ENCODE measurements at regions not wholly inside any gene's neighbourhood (a gene's known extent, or its start where the extent isn't known, plus 50 kb on each side); places are given as distances from the start of the nearest gene placed in this dataset.

DNA sequence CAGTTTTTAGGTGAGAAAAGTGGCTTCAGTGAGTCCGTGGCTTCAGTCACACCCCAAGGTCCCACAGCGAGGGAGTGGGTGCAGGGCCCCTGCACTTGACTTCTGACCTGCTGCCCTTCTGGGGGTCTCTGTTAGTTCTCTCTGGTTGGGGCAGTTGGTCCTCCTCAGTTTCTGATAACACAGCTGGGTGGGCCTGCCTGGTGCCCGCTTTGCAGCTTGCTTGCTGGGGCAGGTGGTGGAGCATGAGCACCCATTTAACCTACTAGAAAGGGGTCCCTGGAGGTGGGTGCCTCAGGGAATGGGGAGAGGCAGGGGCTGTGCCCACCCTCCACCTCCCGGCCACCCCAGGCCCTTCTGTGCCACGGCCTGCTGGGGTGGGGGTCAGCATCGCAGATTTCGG, 83.2 kb downstream of the ASB1 start:
- no peak for DNase-seq
- 75% methylated on average over 2 of the region's 7 CpGs for WGBS (ENCODE audit: insufficient coverage, low coverage, low lambda C conversion rate, missing lambda C conversion rate)
- intact Hi-C loops (cut with DNase I), result no loop called here
- Histone ChIP-seq H3K27ac (no peak overlapping the region), H3K27me3 (no peaks in the 10 kb centered on the region), H3K36me3 (no peaks in the 10 kb centered on the region), H3K4me3 (no peak overlapping the region), H3K4me1 (no peaks in the 10 kb centered on the region), H3K9me3 (no peaks in the 10 kb centered on the region)
- no peak for ATAC-seq
- TF ChIP-seq CTCF (IDR thresholded peaks at IDR 0.05) (no peak), POLR2A (IDR thresholded peaks at IDR 0.05) (no peak)

DNA sequence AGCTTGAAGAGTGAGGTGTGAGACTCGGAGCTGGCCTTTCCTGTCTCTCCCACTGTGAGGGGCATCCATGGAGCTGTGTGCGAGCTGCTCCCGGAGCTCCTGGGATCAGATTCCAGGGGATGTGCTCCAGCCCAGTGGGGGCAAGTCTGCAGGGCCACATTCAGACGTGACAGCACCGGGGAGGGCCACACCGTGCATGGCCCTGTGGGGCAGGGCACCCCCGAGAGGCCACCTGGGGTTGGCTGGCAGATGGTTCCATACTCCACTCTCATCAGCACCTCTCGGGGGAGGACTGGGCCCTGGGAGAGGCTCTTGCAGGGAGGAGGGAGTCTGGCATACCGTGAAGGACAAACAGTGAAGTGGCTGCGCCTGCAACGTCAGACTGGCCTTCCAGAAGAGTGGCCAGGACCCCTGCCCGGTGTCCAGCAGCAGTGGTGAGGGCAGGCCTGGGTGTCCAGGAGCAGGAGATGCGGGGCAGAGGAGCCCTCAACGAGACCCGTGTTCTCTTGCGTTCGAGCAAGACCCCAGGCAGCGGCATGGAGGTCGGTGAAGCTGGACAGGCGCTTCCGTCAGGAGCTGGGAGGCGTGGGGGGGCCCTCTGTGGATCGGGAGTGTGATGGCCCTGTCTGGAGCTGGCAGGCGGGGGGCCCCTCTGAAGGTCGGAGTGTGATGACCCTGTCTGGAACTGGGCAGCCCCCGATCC, 84.3 kb downstream of the ASB1 start:
- Histone ChIP-seq H3K4me3 (no peak overlapping the region), H3K9me3 (no peaks in the 10 kb centered on the region), H3K4me1 (no peaks in the 10 kb centered on the region), H3K27ac (no peak overlapping the region), H3K36me3 (no peaks in the 10 kb centered on the region), H3K27me3 (no peaks in the 10 kb centered on the region)
- WGBS (ENCODE audit: insufficient coverage, low coverage, low lambda C conversion rate, missing lambda C conversion rate), result no CpG with 5 or more reads among the region's 26 CpGs
- no peak for TF ChIP-seq POLR2A (IDR thresholded peaks at IDR 0.05)
- no peak for TF ChIP-seq CTCF (IDR thresholded peaks at IDR 0.05)
- DNase-seq (no peak), ATAC-seq (peak in 1 of 4 donors; percentile 32)
- intact Hi-C loops (cut with DNase I), result no loop called here

DNA sequence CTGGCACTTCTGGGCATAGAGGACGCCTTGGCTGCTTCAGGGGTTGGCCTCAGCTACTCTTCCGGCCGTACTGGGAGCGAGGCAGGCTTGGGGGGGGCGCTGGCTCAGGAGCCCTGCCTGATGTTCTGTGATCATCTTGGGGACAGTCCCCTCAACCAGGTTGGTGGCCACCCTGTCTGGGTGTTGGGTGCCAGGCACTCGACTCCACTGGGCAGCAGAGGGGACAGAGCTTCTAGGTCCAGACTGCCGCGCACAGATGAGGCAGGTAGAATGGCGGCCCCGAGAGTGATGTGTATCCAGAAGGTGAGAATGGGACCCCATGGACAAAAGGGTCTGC, 84.9 kb downstream of the ASB1 start:
- Histone ChIP-seq H3K27ac (no peak overlapping the region), H3K4me1 (no peaks in the 10 kb centered on the region), H3K9me3 (no peaks in the 10 kb centered on the region), H3K36me3 (no peaks in the 10 kb centered on the region), H3K4me3 (no peak overlapping the region), H3K27me3 (no peaks in the 10 kb centered on the region)
- no peak for DNase-seq
- TF ChIP-seq CTCF (IDR thresholded peaks at IDR 0.05) (no peak), POLR2A (IDR thresholded peaks at IDR 0.05) (no peak)
- no peak for ATAC-seq
- 98% methylated on average over 5 of the region's 10 CpGs for WGBS (ENCODE audit: insufficient coverage, low coverage, low lambda C conversion rate, missing lambda C conversion rate)
- intact Hi-C loops (cut with DNase I), result no loop called here

- Histone ChIP-seq H3K36me3 (no peaks in the 10 kb centered on the region), H3K4me1 (no peaks in the 10 kb centered on the region), H3K27me3 (no peaks in the 10 kb centered on the region), H3K9me3 (no peaks in the 10 kb centered on the region), H3K4me3 (no peak overlapping the region), H3K27ac (no peak overlapping the region)
- 78% methylated on average over 2 of the region's 8 CpGs for WGBS (ENCODE audit: insufficient coverage, low coverage, low lambda C conversion rate, missing lambda C conversion rate)
- ATAC-seq (no peak), DNase-seq (no peak)
- intact Hi-C loops (cut with DNase I), result no loop called here
- TF ChIP-seq POLR2A (IDR thresholded peaks at IDR 0.05) (no peak), CTCF (IDR thresholded peaks at IDR 0.05) (no peak)
Measured at GRCh38 chr2:238512247-238512867, 85.6 kb downstream of the ASB1 start.
